HEK293 (cell line): ENCODE measurements at regions not wholly inside any gene's neighbourhood (a gene's known extent, or its start where the extent isn't known, plus 50 kb on each side); places are given as distances from the start of the nearest gene placed in this dataset.

Source experiments
- GFI1B ChIP-seq: fragments of 450-650 bp; formaldehyde crosslinking; IDR thresholded peaks from 2 replicates; pipeline ENCODE4 v1.5.1; 2016; ENCODE audit warnings: missing biosample characterization, missing genetic modification characterization
- MYNN ChIP-seq: fragments of 450-650 bp; formaldehyde crosslinking; IDR thresholded peaks from 2 replicates; pipeline ENCODE4 v1.5.1; 2016; ENCODE audit warnings: missing biosample characterization, missing genetic modification characterization, borderline replicate concordance
- YY1 ChIP-seq: fragments of 450-650 bp; formaldehyde crosslinking; IDR thresholded peaks from 2 replicates; pipeline ENCODE4 v1.5.1; 2018; ENCODE audit warnings: missing biosample characterization, missing genetic modification characterization
- ZBTB21 ChIP-seq: fragments of 450-650 bp; formaldehyde crosslinking; IDR thresholded peaks from 2 replicates; pipeline ENCODE4 v1.5.1; 2017; ENCODE audit warnings: missing biosample characterization, missing genetic modification characterization
- ZNF223 ChIP-seq: fragments of 450-650 bp; formaldehyde crosslinking; IDR thresholded peaks from 2 replicates; pipeline ENCODE4 v1.5.1; 2016; ENCODE audit warnings: missing biosample characterization, missing genetic modification characterization
- ZNF350 ChIP-seq: fragments of 450-650 bp; formaldehyde crosslinking; IDR thresholded peaks from 2 replicates; pipeline ENCODE4 v1.5.0; 2017; ENCODE audit warnings: missing biosample characterization, mild to moderate bottlenecking, missing genetic modification characterization
- ZNF354C ChIP-seq: fragments of 450-650 bp; formaldehyde crosslinking; IDR thresholded peaks from 2 replicates; pipeline ENCODE4 v1.5.1; 2016; ENCODE audit warnings: missing biosample characterization, missing genetic modification characterization, low read depth, borderline replicate concordance
- ZNF670 ChIP-seq: fragments of 450-650 bp; formaldehyde crosslinking; IDR thresholded peaks from 2 replicates; pipeline ENCODE4 v1.5.1; 2016; ENCODE audit warnings: missing biosample characterization, missing genetic modification characterization, low read depth
- ZNF707 ChIP-seq: fragments of 450-650 bp; formaldehyde crosslinking; IDR thresholded peaks from 2 replicates; pipeline ENCODE4 v1.5.1; 2016; ENCODE audit warnings: missing biosample characterization, missing genetic modification characterization
- ZNF777 ChIP-seq: fragments of 450-650 bp; formaldehyde crosslinking; IDR thresholded peaks from 2 replicates; pipeline ENCODE4 v1.5.1; 2017; ENCODE audit warnings: missing biosample characterization, missing genetic modification characterization, borderline replicate concordance
- TF ChIP-seq, protein P1 (sequence below): fragments of 450-650 bp; formaldehyde crosslinking; IDR thresholded peaks from 2 replicates; pipeline ENCODE4 v1.5.1; 2016; ENCODE audit warnings: missing biosample characterization, missing genetic modification characterization
- TF ChIP-seq, protein P2 (sequence below): fragments of 450-650 bp; formaldehyde crosslinking; IDR thresholded peaks from 2 replicates; pipeline ENCODE4 v1.5.1; 2016; ENCODE audit warnings: missing biosample characterization, missing genetic modification characterization
- TF ChIP-seq, protein P3 (sequence below): fragments of 450-650 bp; formaldehyde crosslinking; IDR thresholded peaks from 2 replicates; pipeline ENCODE4 v1.5.1; 2016; ENCODE audit warnings: missing biosample characterization, missing genetic modification characterization

DNA sequence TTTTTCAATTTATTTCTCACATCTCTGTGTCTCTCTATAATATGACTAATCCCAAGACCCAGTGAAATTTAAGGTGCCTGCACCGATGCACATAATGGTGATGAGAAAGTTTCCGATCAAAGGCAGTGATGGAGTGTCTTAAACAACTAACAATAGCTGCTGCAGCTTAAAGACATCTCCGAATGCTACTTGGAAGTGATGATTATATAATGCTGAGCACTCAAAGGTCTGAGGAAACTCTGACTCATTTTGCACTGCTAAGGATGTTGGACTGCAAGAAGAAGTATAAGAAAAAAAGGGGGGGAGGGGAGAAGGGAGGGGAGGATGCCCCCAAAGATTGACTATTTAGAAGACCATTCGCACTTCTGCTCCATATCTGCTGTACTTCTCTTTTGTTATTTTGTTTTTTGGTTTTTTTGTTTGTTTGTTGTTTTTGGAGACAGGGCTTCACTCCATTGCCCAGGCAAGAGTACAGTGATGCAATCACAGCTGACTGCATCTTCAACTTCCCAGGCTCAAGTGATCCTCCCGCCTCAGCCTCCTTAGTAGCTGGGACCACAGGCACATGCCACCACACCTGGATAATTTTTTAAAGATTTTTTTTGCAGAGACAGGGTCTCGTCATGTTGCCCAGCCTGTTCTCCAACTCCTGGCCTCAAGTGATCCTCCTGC lies 192.2 kb downstream of the HSD17B3 start:
- TF ChIP-seq, protein P1, sequence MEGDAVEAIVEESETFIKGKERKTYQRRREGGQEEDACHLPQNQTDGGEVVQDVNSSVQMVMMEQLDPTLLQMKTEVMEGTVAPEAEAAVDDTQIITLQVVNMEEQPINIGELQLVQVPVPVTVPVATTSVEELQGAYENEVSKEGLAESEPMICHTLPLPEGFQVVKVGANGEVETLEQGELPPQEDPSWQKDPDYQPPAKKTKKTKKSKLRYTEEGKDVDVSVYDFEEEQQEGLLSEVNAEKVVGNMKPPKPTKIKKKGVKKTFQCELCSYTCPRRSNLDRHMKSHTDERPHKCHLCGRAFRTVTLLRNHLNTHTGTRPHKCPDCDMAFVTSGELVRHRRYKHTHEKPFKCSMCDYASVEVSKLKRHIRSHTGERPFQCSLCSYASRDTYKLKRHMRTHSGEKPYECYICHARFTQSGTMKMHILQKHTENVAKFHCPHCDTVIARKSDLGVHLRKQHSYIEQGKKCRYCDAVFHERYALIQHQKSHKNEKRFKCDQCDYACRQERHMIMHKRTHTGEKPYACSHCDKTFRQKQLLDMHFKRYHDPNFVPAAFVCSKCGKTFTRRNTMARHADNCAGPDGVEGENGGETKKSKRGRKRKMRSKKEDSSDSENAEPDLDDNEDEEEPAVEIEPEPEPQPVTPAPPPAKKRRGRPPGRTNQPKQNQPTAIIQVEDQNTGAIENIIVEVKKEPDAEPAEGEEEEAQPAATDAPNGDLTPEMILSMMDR (tag by site-specific recombination): no peak
- no peak for TF ChIP-seq ZNF223 (tag by site-specific recombination)
- no peak for TF ChIP-seq ZNF777 (tag by site-specific recombination)
- TF ChIP-seq ZNF670: no peak
- no peak for TF ChIP-seq ZNF350 (tag by site-specific recombination)
- TF ChIP-seq, protein P2, sequence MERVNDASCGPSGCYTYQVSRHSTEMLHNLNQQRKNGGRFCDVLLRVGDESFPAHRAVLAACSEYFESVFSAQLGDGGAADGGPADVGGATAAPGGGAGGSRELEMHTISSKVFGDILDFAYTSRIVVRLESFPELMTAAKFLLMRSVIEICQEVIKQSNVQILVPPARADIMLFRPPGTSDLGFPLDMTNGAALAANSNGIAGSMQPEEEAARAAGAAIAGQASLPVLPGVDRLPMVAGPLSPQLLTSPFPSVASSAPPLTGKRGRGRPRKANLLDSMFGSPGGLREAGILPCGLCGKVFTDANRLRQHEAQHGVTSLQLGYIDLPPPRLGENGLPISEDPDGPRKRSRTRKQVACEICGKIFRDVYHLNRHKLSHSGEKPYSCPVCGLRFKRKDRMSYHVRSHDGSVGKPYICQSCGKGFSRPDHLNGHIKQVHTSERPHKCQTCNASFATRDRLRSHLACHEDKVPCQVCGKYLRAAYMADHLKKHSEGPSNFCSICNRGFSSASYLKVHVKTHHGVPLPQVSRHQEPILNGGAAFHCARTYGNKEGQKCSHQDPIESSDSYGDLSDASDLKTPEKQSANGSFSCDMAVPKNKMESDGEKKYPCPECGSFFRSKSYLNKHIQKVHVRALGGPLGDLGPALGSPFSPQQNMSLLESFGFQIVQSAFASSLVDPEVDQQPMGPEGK (tag by site-specific recombination): no peak
- TF ChIP-seq YY1: no peak
- no peak for TF ChIP-seq MYNN (tag by site-specific recombination)
- TF ChIP-seq ZBTB21: no peak
- no peak for TF ChIP-seq ZNF707 (tag by site-specific recombination)
- no peak for TF ChIP-seq ZNF354C (tag by site-specific recombination)
- TF ChIP-seq, protein P3, sequence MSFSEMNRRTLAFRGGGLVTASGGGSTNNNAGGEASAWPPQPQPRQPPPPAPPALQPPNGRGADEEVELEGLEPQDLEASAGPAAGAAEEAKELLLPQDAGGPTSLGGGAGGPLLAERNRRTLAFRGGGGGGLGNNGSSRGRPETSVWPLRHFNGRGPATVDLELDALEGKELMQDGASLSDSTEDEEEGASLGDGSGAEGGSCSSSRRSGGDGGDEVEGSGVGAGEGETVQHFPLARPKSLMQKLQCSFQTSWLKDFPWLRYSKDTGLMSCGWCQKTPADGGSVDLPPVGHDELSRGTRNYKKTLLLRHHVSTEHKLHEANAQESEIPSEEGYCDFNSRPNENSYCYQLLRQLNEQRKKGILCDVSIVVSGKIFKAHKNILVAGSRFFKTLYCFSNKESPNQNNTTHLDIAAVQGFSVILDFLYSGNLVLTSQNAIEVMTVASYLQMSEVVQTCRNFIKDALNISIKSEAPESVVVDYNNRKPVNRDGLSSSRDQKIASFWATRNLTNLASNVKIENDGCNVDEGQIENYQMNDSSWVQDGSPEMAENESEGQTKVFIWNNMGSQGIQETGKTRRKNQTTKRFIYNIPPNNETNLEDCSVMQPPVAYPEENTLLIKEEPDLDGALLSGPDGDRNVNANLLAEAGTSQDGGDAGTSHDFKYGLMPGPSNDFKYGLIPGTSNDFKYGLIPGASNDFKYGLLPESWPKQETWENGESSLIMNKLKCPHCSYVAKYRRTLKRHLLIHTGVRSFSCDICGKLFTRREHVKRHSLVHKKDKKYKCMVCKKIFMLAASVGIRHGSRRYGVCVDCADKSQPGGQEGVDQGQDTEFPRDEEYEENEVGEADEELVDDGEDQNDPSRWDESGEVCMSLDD (tag by site-specific recombination): no peak
- TF ChIP-seq GFI1B (tag by site-specific recombination): no peak
